Smooth muscle cell (in vitro differentiated cells): ENCODE measurements at regions not wholly inside any gene's neighbourhood (a gene's known extent, or its start where the extent isn't known, plus 50 kb on each side); places are given as distances from the start of the nearest gene placed in this dataset.
A peak's percentile ranks its signal among the peaks of the same experiment; 100 is the strongest.

Source experiments
- DNase-seq: peaks from one replicate; lab custom pipeline; 2025; ENCODE audit not compliant: unreplicated experiment; lab: John Stamatoyannopoulos, UW
- H2AFZ ChIP-seq: fragments of 200-600 bp; sonication (generic); 2 replicates; pipeline ENCODE4 v1.6.0; 2016; ENCODE audit warnings: antibody characterized with exemption, low read depth, mild to moderate bottlenecking
- H3F3A ChIP-seq: fragments of 200-600 bp; sonication (generic); 2 replicates; pipeline ENCODE4 v1.6.0; 2017; ENCODE audit warnings: antibody characterized with exemption, low read depth
- H3K27ac ChIP-seq: fragments of 200-600 bp; sonication (generic); 2 replicates; pipeline ENCODE4 v1.5.1; 2016; ENCODE audit warnings: low read depth, mild to moderate bottlenecking
- H3K27me3 ChIP-seq: fragments of 200-600 bp; sonication (generic); 2 replicates; pipeline ENCODE4 v1.6.1; 2016; ENCODE audit warnings: low read depth, mild to moderate bottlenecking
- H3K36me3 ChIP-seq: fragments of 200-600 bp; sonication (generic); 2 replicates; pipeline ENCODE4 v1.5.1; 2016; ENCODE audit warnings: low read depth
- H3K4me1 ChIP-seq: fragments of 200-600 bp; sonication (generic); 2 replicates; pipeline ENCODE4 v1.5.1; 2016; ENCODE audit warnings: low read depth
- H3K4me2 ChIP-seq: fragments of 200-600 bp; sonication (generic); 2 replicates; pipeline ENCODE4 v1.6.0; 2016; ENCODE audit warnings: mild to moderate bottlenecking
- H3K4me3 ChIP-seq: fragments of 200-600 bp; sonication (generic); 2 replicates; pipeline ENCODE4 v1.5.1; 2016; ENCODE audit warnings: mild to moderate bottlenecking
- H3K79me2 ChIP-seq: fragments of 200-600 bp; sonication (generic); 2 replicates; pipeline ENCODE4 v1.6.0; 2016; ENCODE audit warnings: low read depth, mild to moderate bottlenecking
- H3K9ac ChIP-seq: fragments of 200-600 bp; sonication (generic); 2 replicates; pipeline ENCODE4 v1.6.0; 2016; ENCODE audit warnings: low read depth
- H3K9me3 ChIP-seq: fragments of 200-600 bp; sonication (generic); replicated peaks from 2 replicates; pipeline ENCODE4 v1.5.1; 2016; ENCODE audit warnings: low read depth
- H4K20me1 ChIP-seq: fragments of 200-600 bp; sonication (generic); 2 replicates; pipeline ENCODE4 v1.6.0; 2016; ENCODE audit warnings: low read depth
- CTCF ChIP-seq: fragments of 200-600 bp; sonication (generic); IDR thresholded peaks from 2 replicates; pipeline ENCODE4 v1.5.1; 2017; ENCODE audit warnings: borderline replicate concordance, mild to moderate bottlenecking, antibody characterized with exemption; ENCODE audit not compliant: insufficient read depth, poor library complexity, severe bottlenecking
- WGBS: methylation state at CpG from one replicate; pipeline ENCODE4 v1.1.7; 2016; ENCODE audit warnings: low lambda C conversion rate; 5-methylcytosine and 5-hydroxymethylcytosine counted together

- no peaks in the 10 kb centered on the region for H3K36me3 ChIP-seq
- H3K79me2 ChIP-seq, result no peaks in the 10 kb centered on the region
- no peak overlapping the region for H3K27ac ChIP-seq
- TF ChIP-seq CTCF, result no peak
- 39% methylated on average over 1 of the region's 1 CpG for WGBS
- no peaks in the 10 kb centered on the region for H3F3A ChIP-seq
- no peaks in the 10 kb centered on the region for H3K27me3 ChIP-seq
- H3K4me3 ChIP-seq, result no peak overlapping the region
- no peaks in the 10 kb centered on the region for H4K20me1 ChIP-seq
- no peak overlapping the region for H3K9ac ChIP-seq
- no peaks in the 10 kb centered on the region for H3K9me3 ChIP-seq
- H3K4me2 ChIP-seq, result no peak overlapping the region
- no peak overlapping the region for H2AFZ ChIP-seq
- no peak for DNase-seq
- no peaks in the 10 kb centered on the region for H3K4me1 ChIP-seq
These were observed 1870.1 kb downstream of the LRRC4C start for GRCh38 chr11:39589391-39589790.

GRCh38 chr11:39586036-39586435 lies 1873.4 kb downstream of the LRRC4C start:
- H3K4me1 ChIP-seq, result no peaks in the 10 kb centered on the region
- no peak overlapping the region for H3K27ac ChIP-seq
- DNase-seq, result no peak
- no peaks in the 10 kb centered on the region for H3K9me3 ChIP-seq
- H2AFZ ChIP-seq, result no peak overlapping the region
- no peak overlapping the region for H3K4me2 ChIP-seq
- WGBS, result 81% methylated on average over 1 of the region's 1 CpG
- no peaks in the 10 kb centered on the region for H3K79me2 ChIP-seq
- H3K27me3 ChIP-seq, result no peaks in the 10 kb centered on the region
- H3F3A ChIP-seq, result no peaks in the 10 kb centered on the region
- no peaks in the 10 kb centered on the region for H4K20me1 ChIP-seq
- no peaks in the 10 kb centered on the region for H3K36me3 ChIP-seq
- TF ChIP-seq CTCF, result no peak
- H3K9ac ChIP-seq, result no peak overlapping the region
- H3K4me3 ChIP-seq, result no peak overlapping the region

GRCh38 chr11:39571081-39571480 lies 1888.4 kb downstream of the LRRC4C start:
- no peak for DNase-seq
- H4K20me1 ChIP-seq, result no peaks in the 10 kb centered on the region

More at GRCh38 chr11:39571081-39571480, 1888.4 kb downstream of the LRRC4C start:
- Histone ChIP-seq H3K4me2 (peak overlapping the region; percentile 76), H3K27ac (peak overlapping the region; percentile 69), H3K4me3 (no peak overlapping the region), H3K9ac (no peak overlapping the region), H3K27me3 (no peaks in the 10 kb centered on the region), H3K4me1 (peaks cover 9% of the 10 kb centered on the region), H3K9me3 (no peaks in the 10 kb centered on the region), H2AFZ (no peak overlapping the region), H3K36me3 (no peaks in the 10 kb centered on the region), H3K79me2 (no peaks in the 10 kb centered on the region), H3F3A (no peaks in the 10 kb centered on the region)
- no peak for TF ChIP-seq CTCF
